PFSK-1 (cell line): ENCODE measurements at regions not wholly inside any gene's neighbourhood (a gene's known extent, or its start where the extent isn't known, plus 50 kb on each side); places are given as distances from the start of the nearest gene placed in this dataset.

Experiments
- FOXP2 ChIP-seq: optimal IDR thresholded peaks from 2 replicates; pipeline ENCODE3; 2011; ENCODE audit warnings: borderline replicate concordance, control low read depth, inconsistent platforms; ENCODE audit not compliant: insufficient read depth; ENCODE audit errors: extremely low read length, extremely low read depth
- POLR2AphosphoS5 ChIP-seq: IDR thresholded peaks from 2 replicates; pipeline ENCODE4 v1.6.1; 2012; ENCODE audit warnings: low read depth, mild to moderate bottlenecking, control low read depth, low read length, moderate library complexity
- SIN3A ChIP-seq: IDR thresholded peaks from 2 replicates; pipeline ENCODE4 v1.6.1; 2012; ENCODE audit warnings: mild to moderate bottlenecking, low read length, moderate library complexity, borderline replicate concordance; ENCODE audit not compliant: insufficient read depth
- TAF1 ChIP-seq: IDR thresholded peaks from 2 replicates; pipeline ENCODE4 v1.6.1; 2012; ENCODE audit warnings: low read length, control low read depth, borderline replicate concordance; ENCODE audit not compliant: insufficient read depth
- TF ChIP-seq, protein P1 (sequence below), 2 experiments: IDR thresholded peaks; 2 replicates each; pipeline versions ENCODE4 v1.6.1 to v1.8.0; 2011 to 2012; ENCODE audit warnings: low read depth in 2 of 2, low read length in 2 of 2, control low read depth in 1 of 2, inconsistent platforms in 1 of 2, mild to moderate bottlenecking in 1 of 2, moderate library complexity in 1 of 2; ENCODE audit not compliant: insufficient read depth in 1 of 2

DNA sequence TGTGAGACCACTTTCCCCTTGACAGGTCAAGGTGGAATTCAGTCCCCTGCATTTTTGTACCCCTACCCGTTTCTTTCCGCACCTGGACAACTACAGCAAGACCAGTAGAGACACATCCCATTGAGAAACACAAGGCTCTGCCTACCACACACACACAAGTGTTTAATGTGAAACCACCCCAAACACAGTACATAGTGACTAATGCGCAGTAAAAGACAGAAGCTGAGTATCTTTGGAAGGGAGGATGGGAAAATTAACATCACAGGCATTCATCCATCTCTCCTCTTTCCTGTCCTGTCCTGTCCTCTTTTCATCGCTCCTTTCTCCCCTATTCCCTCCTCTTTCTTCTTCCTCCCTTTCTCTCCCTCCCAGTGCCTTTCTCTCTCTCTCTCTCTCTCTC lies 64.8 kb downstream of the SCN11A start:
- TF ChIP-seq POLR2AphosphoS5 (no peak), SIN3A (no peak), TAF1 (no peak), FOXP2 (no peak)
- TF ChIP-seq, protein P1, sequence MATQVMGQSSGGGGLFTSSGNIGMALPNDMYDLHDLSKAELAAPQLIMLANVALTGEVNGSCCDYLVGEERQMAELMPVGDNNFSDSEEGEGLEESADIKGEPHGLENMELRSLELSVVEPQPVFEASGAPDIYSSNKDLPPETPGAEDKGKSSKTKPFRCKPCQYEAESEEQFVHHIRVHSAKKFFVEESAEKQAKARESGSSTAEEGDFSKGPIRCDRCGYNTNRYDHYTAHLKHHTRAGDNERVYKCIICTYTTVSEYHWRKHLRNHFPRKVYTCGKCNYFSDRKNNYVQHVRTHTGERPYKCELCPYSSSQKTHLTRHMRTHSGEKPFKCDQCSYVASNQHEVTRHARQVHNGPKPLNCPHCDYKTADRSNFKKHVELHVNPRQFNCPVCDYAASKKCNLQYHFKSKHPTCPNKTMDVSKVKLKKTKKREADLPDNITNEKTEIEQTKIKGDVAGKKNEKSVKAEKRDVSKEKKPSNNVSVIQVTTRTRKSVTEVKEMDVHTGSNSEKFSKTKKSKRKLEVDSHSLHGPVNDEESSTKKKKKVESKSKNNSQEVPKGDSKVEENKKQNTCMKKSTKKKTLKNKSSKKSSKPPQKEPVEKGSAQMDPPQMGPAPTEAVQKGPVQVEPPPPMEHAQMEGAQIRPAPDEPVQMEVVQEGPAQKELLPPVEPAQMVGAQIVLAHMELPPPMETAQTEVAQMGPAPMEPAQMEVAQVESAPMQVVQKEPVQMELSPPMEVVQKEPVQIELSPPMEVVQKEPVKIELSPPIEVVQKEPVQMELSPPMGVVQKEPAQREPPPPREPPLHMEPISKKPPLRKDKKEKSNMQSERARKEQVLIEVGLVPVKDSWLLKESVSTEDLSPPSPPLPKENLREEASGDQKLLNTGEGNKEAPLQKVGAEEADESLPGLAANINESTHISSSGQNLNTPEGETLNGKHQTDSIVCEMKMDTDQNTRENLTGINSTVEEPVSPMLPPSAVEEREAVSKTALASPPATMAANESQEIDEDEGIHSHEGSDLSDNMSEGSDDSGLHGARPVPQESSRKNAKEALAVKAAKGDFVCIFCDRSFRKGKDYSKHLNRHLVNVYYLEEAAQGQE (IDR thresholded peaks at IDR 0.05; ENCODE audit: insufficient read depth in 1 of 2, low read depth in 2 of 2, low read length in 2 of 2) = no peak
